ENCODE measurements at regions not wholly inside any gene's neighbourhood (a gene's known extent, or its start where the extent isn't known, plus 50 kb on each side); places are given as distances from the start of the nearest gene placed in this dataset.
"Not testable (repeated sequence)": the region's sequence is repeated elsewhere in the genome, so short reads cannot be mapped to it uniquely, and the experiment has no call there.

GRCh38 chr6:58046584-58046983, 729.2 kb downstream of the PRIM2 start:
- POLR2A ChIA-PET (ENCODE audit: partially characterized antibody); H2BK15ac ChIP-seq (ENCODE audit: low read length); H2BK20ac ChIP-seq (ENCODE audit: low read length); H3K27me3 ChIP-seq (replicated peaks in 1 of 4; ENCODE audit: control insufficient read depth in 3 of 4, extremely low read depth in 1 of 4, insufficient read depth in 3 of 4, low read length in 3 of 4); H4K20me1 ChIP-seq (replicated peaks in 1 of 2; ENCODE audit: control insufficient read depth in 1 of 2, insufficient read depth in 2 of 2, low read length in 2 of 2); H4K91ac ChIP-seq (replicated peaks; ENCODE audit: insufficient read length, low read length); H2BK12ac ChIP-seq (ENCODE audit: low read depth, low read length); H2BK5ac ChIP-seq (ENCODE audit: low read depth, low read length); H3K4me1 ChIP-seq (replicated peaks in 1 of 4; ENCODE audit: control insufficient read depth in 3 of 4, insufficient read depth in 4 of 4, low read length in 3 of 4); H3K79me2 ChIP-seq (ENCODE audit: control insufficient read depth in 1 of 2, insufficient read depth in 2 of 2, low read length in 2 of 2); H2BK120ac ChIP-seq (replicated peaks; ENCODE audit: low read depth, low read length); CTCF ChIA-PET (ENCODE audit: partially characterized antibody); DNase-seq (ENCODE audit: low read depth in 1 of 2, low spot score in 2 of 2); H3K27ac ChIP-seq (ENCODE audit: low read depth, low read length); H3K23me2 ChIP-seq (ENCODE audit: low read depth, low read length); H4K8ac ChIP-seq (ENCODE audit: extremely low read depth, insufficient read depth, low read length); H3K56ac ChIP-seq (replicated peaks; ENCODE audit: insufficient read length, low read depth, low read length); H3K23ac ChIP-seq (ENCODE audit: insufficient read length); H3K4me3 ChIP-seq (ENCODE audit: extremely low read depth in 1 of 4, insufficient read depth in 2 of 4, low read depth in 3 of 4, low read length in 4 of 4); H3K9ac ChIP-seq (replicated peaks in 1 of 4; ENCODE audit: extremely low read depth in 1 of 4, low read depth in 3 of 4, low read length in 3 of 4); H3K79me1 ChIP-seq (ENCODE audit: low read depth, low read length); H2AFZ ChIP-seq (ENCODE audit: low read length); H3K9me3 ChIP-seq (ENCODE audit: insufficient read depth in 2 of 2, low read depth in 1 of 2, low read length in 1 of 2); H3K14ac ChIP-seq (ENCODE audit: insufficient read length); H2AK5ac ChIP-seq (ENCODE audit: low read depth, low read length); H3K4me2 ChIP-seq (ENCODE audit: insufficient read depth in 1 of 2, low read depth in 2 of 2, low read length in 2 of 2); H3K18ac ChIP-seq (ENCODE audit: extremely low read depth, low read length); FAIRE-seq; H3K4ac ChIP-seq (replicated peaks; ENCODE audit: insufficient read length, low read depth, low read length); H4K5ac ChIP-seq (ENCODE audit: insufficient read length, low read depth, low read length); H3K36me3 ChIP-seq (ENCODE audit: control insufficient read depth in 2 of 4, insufficient read depth in 4 of 4, low read length in 3 of 4): not testable (repeated sequence)
- 100% methylated on average over 1 of the region's 1 CpG; no CpG with 5 or more reads in 1 of the 2 experiments for WGBS, 2 experiments (ENCODE audit: extremely low coverage in 1 of 2, insufficient coverage in 1 of 2, insufficient read length in 1 of 2, insufficient replicate concordance in 2 of 2, low coverage in 1 of 2, low lambda C conversion rate in 2 of 2, missing lambda C conversion rate in 1 of 2)

GRCh38 chr6:58047389-58047788, 730.0 kb downstream of the PRIM2 start:
- H2BK20ac ChIP-seq (ENCODE audit: low read length); H3K27ac ChIP-seq (ENCODE audit: low read depth, low read length); H2BK120ac ChIP-seq (replicated peaks; ENCODE audit: low read depth, low read length); H3K4me2 ChIP-seq (ENCODE audit: insufficient read depth in 1 of 2, low read depth in 2 of 2, low read length in 2 of 2); H4K91ac ChIP-seq (replicated peaks; ENCODE audit: insufficient read length, low read length); H4K8ac ChIP-seq (ENCODE audit: extremely low read depth, insufficient read depth, low read length); H2AK5ac ChIP-seq (ENCODE audit: low read depth, low read length); H2BK15ac ChIP-seq (ENCODE audit: low read length); DNase-seq (ENCODE audit: low read depth in 1 of 2, low spot score in 2 of 2); H3K27me3 ChIP-seq (replicated peaks in 1 of 4; ENCODE audit: control insufficient read depth in 3 of 4, extremely low read depth in 1 of 4, insufficient read depth in 3 of 4, low read length in 3 of 4); H4K20me1 ChIP-seq (replicated peaks in 1 of 2; ENCODE audit: control insufficient read depth in 1 of 2, insufficient read depth in 2 of 2, low read length in 2 of 2); FAIRE-seq; CTCF ChIA-PET (ENCODE audit: partially characterized antibody); H3K4ac ChIP-seq (replicated peaks; ENCODE audit: insufficient read length, low read depth, low read length); H3K18ac ChIP-seq (ENCODE audit: extremely low read depth, low read length); H2BK12ac ChIP-seq (ENCODE audit: low read depth, low read length); H3K14ac ChIP-seq (ENCODE audit: insufficient read length); H2BK5ac ChIP-seq (ENCODE audit: low read depth, low read length); H3K79me2 ChIP-seq (ENCODE audit: control insufficient read depth in 1 of 2, insufficient read depth in 2 of 2, low read length in 2 of 2); H3K79me1 ChIP-seq (ENCODE audit: low read depth, low read length); H3K4me1 ChIP-seq (replicated peaks in 1 of 4; ENCODE audit: control insufficient read depth in 3 of 4, insufficient read depth in 4 of 4, low read length in 3 of 4); H3K9ac ChIP-seq (replicated peaks in 1 of 4; ENCODE audit: extremely low read depth in 1 of 4, low read depth in 3 of 4, low read length in 3 of 4); H3K9me3 ChIP-seq (ENCODE audit: insufficient read depth in 2 of 2, low read depth in 1 of 2, low read length in 1 of 2); H3K56ac ChIP-seq (replicated peaks; ENCODE audit: insufficient read length, low read depth, low read length); H3K4me3 ChIP-seq (ENCODE audit: extremely low read depth in 1 of 4, insufficient read depth in 2 of 4, low read depth in 3 of 4, low read length in 4 of 4); H3K36me3 ChIP-seq (ENCODE audit: control insufficient read depth in 2 of 4, insufficient read depth in 4 of 4, low read length in 3 of 4); H3K23ac ChIP-seq (ENCODE audit: insufficient read length); H2AFZ ChIP-seq (ENCODE audit: low read length); H4K5ac ChIP-seq (ENCODE audit: insufficient read length, low read depth, low read length); POLR2A ChIA-PET (ENCODE audit: partially characterized antibody); H3K23me2 ChIP-seq (ENCODE audit: low read depth, low read length): not testable (repeated sequence)
- WGBS, 2 experiments (ENCODE audit: extremely low coverage in 1 of 2, insufficient coverage in 1 of 2, insufficient read length in 1 of 2, insufficient replicate concordance in 2 of 2, low coverage in 1 of 2, low lambda C conversion rate in 2 of 2, missing lambda C conversion rate in 1 of 2) = 64% methylated on average over 3 of the region's 3 CpGs; no CpG with 5 or more reads in 1 of the 2 experiments
